ENCODE measurements at regions not wholly inside any gene's neighbourhood (a gene's known extent, or its start where the extent isn't known, plus 50 kb on each side); places are given as distances from the start of the nearest gene placed in this dataset.

- peak in 5 of 8 experiments; percentile 77 to 84 (median 84) for ATAC-seq (replicated peaks in 6 of 8)
- H3K27ac ChIP-seq, result peak overlapping the region in 1 of 2 donors; percentile 7
- in situ Hi-C loops (cut with MboI; ENCODE audit: low pct_unique_long_range_greater_than_20kb in 2 of 9, low sequenced_read_pairs in 9 of 9, unreplicated experiment in 9 of 9), result no loop called here
- WGBS, 10 experiments, result 57 to 100% (median 81%) methylated on average over 1 to 4 of the region's 21 CpGs; no CpG with 5 or more reads in 4 of the 10 experiments
- H3K4me1 ChIP-seq (replicated peaks in 1 of 2), result peaks cover 3 to 15% of the 10 kb centered on the region in 2 donors
- no peak overlapping the region for H3K4me3 ChIP-seq
Observed at GRCh38 chr11:70703141-70704064, 305.1 kb downstream of the CTTN start.

GRCh38 chr11:70705097-70705496 lies 306.8 kb downstream of the CTTN start:
- in situ Hi-C loops (cut with MboI; ENCODE audit: low pct_unique_long_range_greater_than_20kb in 2 of 9, low sequenced_read_pairs in 9 of 9, unreplicated experiment in 9 of 9), result no loop called here
- Histone ChIP-seq H3K4me1 (replicated peaks in 1 of 2) (peaks cover 3 to 15% of the 10 kb centered on the region in 2 donors), H3K27ac (no peak overlapping the region), H3K4me3 (no peak overlapping the region)
- ATAC-seq (replicated peaks in 6 of 8), result no peak

GRCh38 chr11:70705930-70706329 lies 307.6 kb downstream of the CTTN start:
- WGBS, 10 experiments, result 0 to 100% (median 63%) methylated on average over 1 to 6 of the region's 10 CpGs; no CpG with 5 or more reads in 4 of the 10 experiments
- ATAC-seq (replicated peaks in 6 of 8), result no peak
- Histone ChIP-seq H3K4me3 (no peak overlapping the region), H3K4me1 (replicated peaks in 1 of 2) (peaks cover 7 to 22% of the 10 kb centered on the region in 2 donors), H3K27ac (no peak overlapping the region)
- in situ Hi-C loops (cut with MboI; ENCODE audit: low pct_unique_long_range_greater_than_20kb in 2 of 9, low sequenced_read_pairs in 9 of 9, unreplicated experiment in 9 of 9), result no loop called here

- 76 to 89% (median 80%) methylated on average over 1 to 3 of the region's 6 CpGs; no CpG with 5 or more reads in 6 of the 10 experiments for WGBS, 10 experiments
- no peak for ATAC-seq (replicated peaks in 6 of 8)
- Histone ChIP-seq H3K27ac (no peak overlapping the region), H3K4me1 (replicated peaks in 1 of 2) (peaks cover 21 to 37% of the 10 kb centered on the region in 2 donors), H3K4me3 (no peak overlapping the region)
- in situ Hi-C loops (cut with MboI; ENCODE audit: low pct_unique_long_range_greater_than_20kb in 2 of 9, low sequenced_read_pairs in 9 of 9, unreplicated experiment in 9 of 9), result no loop called here
Observed at GRCh38 chr11:70707821-70708220, 309.5 kb downstream of the CTTN start.

GRCh38 chr11:70709596-70709995 lies 311.3 kb downstream of the CTTN start:
- Histone ChIP-seq H3K4me3 (no peak overlapping the region), H3K27ac (no peak overlapping the region), H3K4me1 (replicated peaks in 1 of 2) (peaks cover 18 to 25% of the 10 kb centered on the region in 2 donors)
- ATAC-seq (replicated peaks in 6 of 8), result no peak
- in situ Hi-C loops (cut with MboI; ENCODE audit: low pct_unique_long_range_greater_than_20kb in 2 of 9, low sequenced_read_pairs in 9 of 9, unreplicated experiment in 9 of 9), result no loop called here
- 100% methylated on average over 1 to 3 of the region's 16 CpGs; no CpG with 5 or more reads in 7 of the 10 experiments for WGBS, 10 experiments

GRCh38 chr11:70710192-70710591 lies 311.9 kb downstream of the CTTN start:
- WGBS, 10 experiments, result 20 to 79% (median 66%) methylated on average over 1 to 8 of the region's 11 CpGs; no CpG with 5 or more reads in 6 of the 10 experiments
- Histone ChIP-seq H3K4me1 (replicated peaks in 1 of 2) (peaks cover 18 to 25% of the 10 kb centered on the region in 2 donors), H3K27ac (no peak overlapping the region), H3K4me3 (no peak overlapping the region)
- ATAC-seq (replicated peaks in 6 of 8), result no peak
- in situ Hi-C loops (cut with MboI; ENCODE audit: low pct_unique_long_range_greater_than_20kb in 2 of 9, low sequenced_read_pairs in 9 of 9, unreplicated experiment in 9 of 9), result no loop called here

GRCh38 chr11:70710601-70711000 lies 312.3 kb downstream of the CTTN start:
- in situ Hi-C loops (cut with MboI; ENCODE audit: low pct_unique_long_range_greater_than_20kb in 2 of 9, low sequenced_read_pairs in 9 of 9, unreplicated experiment in 9 of 9), result no loop called here
- no peak overlapping the region for H3K27ac ChIP-seq

GRCh38 chr11:70711095-70711910 lies 313.0 kb downstream of the CTTN start:
- peak in 5 of 8 experiments; percentile 30 to 40 (median 35) for ATAC-seq (replicated peaks in 6 of 8)
- Histone ChIP-seq H3K4me3 (no peak overlapping the region), H3K4me1 (replicated peaks in 1 of 2) (peaks cover 25% of the 10 kb centered on the region in 2 donors), H3K27ac (no peak overlapping the region)
- in situ Hi-C loops (cut with MboI; ENCODE audit: low pct_unique_long_range_greater_than_20kb in 2 of 9, low sequenced_read_pairs in 9 of 9, unreplicated experiment in 9 of 9), result no loop called here
- WGBS, 10 experiments, result 0 to 83% (median 66%) methylated on average over 2 to 18 of the region's 30 CpGs; no CpG with 5 or more reads in 2 of the 10 experiments

More at GRCh38 chr11:70710601-70711000, 312.3 kb downstream of the CTTN start:
- H3K4me1 ChIP-seq (replicated peaks in 1 of 2), result peaks cover 20 to 25% of the 10 kb centered on the region in 2 donors
- H3K4me3 ChIP-seq, result no peak overlapping the region
- ATAC-seq (replicated peaks in 6 of 8), result peak in 4 of 8 experiments; percentile 30 to 61 (median 50)
- 39 to 66% (median 50%) methylated on average over 1 to 5 of the region's 9 CpGs; no CpG with 5 or more reads in 6 of the 10 experiments for WGBS, 10 experiments

- ATAC-seq (replicated peaks in 6 of 8), result peak in 1 of 8 experiments; percentile 5
- in situ Hi-C loops (cut with MboI; ENCODE audit: low pct_unique_long_range_greater_than_20kb in 2 of 9, low sequenced_read_pairs in 9 of 9, unreplicated experiment in 9 of 9), result no loop called here
- 80% methylated on average over 1 to 2 of the region's 11 CpGs; no CpG with 5 or more reads in 8 of the 10 experiments for WGBS, 10 experiments
- H3K4me1 ChIP-seq (replicated peaks in 1 of 2), result peaks cover 29 to 31% of the 10 kb centered on the region in 2 donors
- no peak overlapping the region for H3K27ac ChIP-seq
- no peak overlapping the region for H3K4me3 ChIP-seq
Observed at GRCh38 chr11:70711911-70712185, 313.5 kb downstream of the CTTN start.

GRCh38 chr11:70712471-70712870 lies 314.1 kb downstream of the CTTN start:
- H3K4me1 ChIP-seq (replicated peaks in 1 of 2), result peaks cover 35 to 37% of the 10 kb centered on the region in 2 donors
- H3K4me3 ChIP-seq, result no peak overlapping the region
- in situ Hi-C loops (cut with MboI; ENCODE audit: low pct_unique_long_range_greater_than_20kb in 2 of 9, low sequenced_read_pairs in 9 of 9, unreplicated experiment in 9 of 9), result no loop called here
- H3K27ac ChIP-seq, result no peak overlapping the region
- ATAC-seq (replicated peaks in 6 of 8), result peak in 4 of 8 experiments; percentile 23 to 84 (median 52)
- 72 to 100% (median 80%) methylated on average over 1 to 8 of the region's 10 CpGs; no CpG with 5 or more reads in 5 of the 10 experiments for WGBS, 10 experiments

- in situ Hi-C loops (cut with MboI; ENCODE audit: low pct_unique_long_range_greater_than_20kb in 2 of 9, low sequenced_read_pairs in 9 of 9, unreplicated experiment in 9 of 9), result no loop called here
- 82 to 100% (median 94%) methylated on average over 1 to 15 of the region's 24 CpGs; no CpG with 5 or more reads in 3 of the 10 experiments for WGBS, 10 experiments
- peaks cover 43 to 44% of the 10 kb centered on the region in 2 donors for H3K4me1 ChIP-seq (replicated peaks in 1 of 2)
- no peak for ATAC-seq (replicated peaks in 6 of 8)
- H3K27ac ChIP-seq, result no peak overlapping the region
- no peak overlapping the region for H3K4me3 ChIP-seq
Observed at GRCh38 chr11:70713086-70713835, 314.9 kb downstream of the CTTN start.

- ATAC-seq (replicated peaks in 6 of 8), result peak in 1 of 8 experiments; percentile 21
- 38 to 100% (median 60%) methylated on average over 1 to 9 of the region's 10 CpGs; no CpG with 5 or more reads in 3 of the 10 experiments for WGBS, 10 experiments
- in situ Hi-C loops (cut with MboI; ENCODE audit: low pct_unique_long_range_greater_than_20kb in 2 of 9, low sequenced_read_pairs in 9 of 9, unreplicated experiment in 9 of 9), result no loop called here
- peaks cover 48 to 52% of the 10 kb centered on the region in 2 donors for H3K4me1 ChIP-seq (replicated peaks in 1 of 2)
- H3K4me3 ChIP-seq, result no peak overlapping the region
- H3K27ac ChIP-seq, result no peak overlapping the region
Observed at GRCh38 chr11:70713988-70714665, 315.8 kb downstream of the CTTN start.
